ENCODE measurements at regions not wholly inside any gene's neighbourhood (a gene's known extent, or its start where the extent isn't known, plus 50 kb on each side); places are given as distances from the start of the nearest gene placed in this dataset.
"Not testable (repeated sequence)": the region's sequence is repeated elsewhere in the genome, so short reads cannot be mapped to it uniquely, and the experiment has no call there.

- TF ChIP-seq ZFP36 (IDR thresholded peaks at IDR 0.05; ENCODE audit: borderline replicate concordance, partially characterized antibody): no peak
- TF ChIP-seq ZSCAN20 (CRISPR knock-in tag; IDR thresholded peaks at IDR 0.05): no peak
- no peak for TF ChIP-seq NFE2L2 (conservative IDR thresholded peaks at IDR 0.05; ENCODE audit: low read length)
- no peak for TF ChIP-seq HEYL (CRISPR knock-in tag; IDR thresholded peaks at IDR 0.05)
- TF ChIP-seq E2F6 (IDR thresholded peaks at IDR 0.05; ENCODE audit: borderline replicate concordance, low read depth): no peak
Measured at GRCh38 chr6:167403427-167403826, 78.5 kb downstream of the TTLL2 start (continued).

DNA sequence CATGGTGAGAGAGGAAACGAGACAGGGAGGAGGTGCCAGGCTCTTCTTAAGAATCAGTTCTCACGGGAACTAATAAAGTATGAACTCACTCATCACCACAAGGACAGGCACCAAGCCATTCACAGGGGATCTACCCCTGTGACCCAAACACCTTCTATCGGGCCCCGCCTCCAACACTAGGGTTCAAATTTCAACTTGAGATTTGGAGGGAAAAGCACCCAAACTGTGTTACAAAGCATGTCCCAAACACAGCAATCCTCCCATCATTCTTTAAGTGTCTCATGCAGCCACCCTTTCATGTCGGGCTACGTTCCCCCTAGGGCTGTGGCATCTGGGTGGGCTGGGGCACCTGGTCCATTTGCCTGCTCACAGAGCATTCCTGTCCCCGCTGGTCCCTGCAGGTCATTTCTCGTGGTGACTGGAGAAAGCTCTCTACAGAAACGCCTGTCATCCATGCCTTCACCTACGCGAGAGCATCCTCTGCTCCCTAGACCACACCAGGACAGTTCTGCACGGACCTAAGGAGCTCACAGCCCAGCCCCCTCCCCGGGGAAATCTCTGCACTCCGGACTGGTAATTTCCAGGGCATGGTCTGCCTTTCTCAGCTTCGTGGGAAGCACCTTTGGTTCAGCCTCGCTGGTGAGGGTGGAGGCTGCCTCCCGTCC is 79.6 kb downstream of the TTLL2 start:
- DNase-seq (ENCODE audit: low read depth in 1 of 2, low spot score in 1 of 2) (no peak), ATAC-seq (no peak), FAIRE-seq (no peak)
- Histone ChIP-seq H3K27ac (no peak overlapping the region), H3K4me2 (no peak overlapping the region), H3K4me3 (no peak overlapping the region), H3K9me3 (no peaks in the 10 kb centered on the region), H3K4me1 (no peaks in the 10 kb centered on the region)
- CTCF ChIA-PET: interaction anchor here (1.4 kb wide), 1 partner anchor 10 kb away, joined by 4 read pairs; no protein-coding TSS in a partner anchor
- no peak for TF ChIP-seq MAZ (IDR thresholded peaks at IDR 0.05; ENCODE audit: borderline replicate concordance, low read depth, low read length)
- TF ChIP-seq HOXB5 (CRISPR knock-in tag; IDR thresholded peaks at IDR 0.05): no peak
- TF ChIP-seq, protein P1, sequence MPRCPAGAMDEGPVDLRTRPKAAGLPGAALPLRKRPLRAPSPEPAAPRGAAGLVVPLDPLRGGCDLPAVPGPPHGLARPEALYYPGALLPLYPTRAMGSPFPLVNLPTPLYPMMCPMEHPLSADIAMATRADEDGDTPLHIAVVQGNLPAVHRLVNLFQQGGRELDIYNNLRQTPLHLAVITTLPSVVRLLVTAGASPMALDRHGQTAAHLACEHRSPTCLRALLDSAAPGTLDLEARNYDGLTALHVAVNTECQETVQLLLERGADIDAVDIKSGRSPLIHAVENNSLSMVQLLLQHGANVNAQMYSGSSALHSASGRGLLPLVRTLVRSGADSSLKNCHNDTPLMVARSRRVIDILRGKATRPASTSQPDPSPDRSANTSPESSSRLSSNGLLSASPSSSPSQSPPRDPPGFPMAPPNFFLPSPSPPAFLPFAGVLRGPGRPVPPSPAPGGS (IDR thresholded peaks at IDR 0.05): no peak
- TF ChIP-seq ESRRA (IDR thresholded peaks at IDR 0.05; ENCODE audit: borderline replicate concordance, low read length): no peak
- TF ChIP-seq ZC3H11A (IDR thresholded peaks at IDR 0.05): no peak
- TF ChIP-seq POLR2A (IDR thresholded peaks at IDR 0.05; ENCODE audit: low read length): no peak
- TF ChIP-seq NFE2L2 (conservative IDR thresholded peaks at IDR 0.05; ENCODE audit: low read length): no peak
- TF ChIP-seq EHF (CRISPR knock-in tag; IDR thresholded peaks at IDR 0.05): no peak
- WGBS (ENCODE audit: missing lambda C conversion rate): 22% methylated on average over 6 of the region's 17 CpGs
- POLR2A ChIA-PET: no interaction called here

GRCh38 chr6:167405778-167406532 is 81.1 kb downstream of the TTLL2 start:
- H3K4me3 ChIP-seq: no peak overlapping the region
- H3K4me2 ChIP-seq: no peak overlapping the region
- FAIRE-seq (no peak), DNase-seq (ENCODE audit: low read depth in 1 of 2, low spot score in 1 of 2) (no peak), ATAC-seq (no peak)
- TF ChIP-seq HDAC2 (IDR thresholded peaks at IDR 0.05): no peak
- no peak for TF ChIP-seq NFE2L2 (conservative IDR thresholded peaks at IDR 0.05; ENCODE audit: low read length)
- no peak for TF ChIP-seq KDM1A (IDR thresholded peaks at IDR 0.05; ENCODE audit: low read depth)
- TF ChIP-seq ZFP36 (IDR thresholded peaks at IDR 0.05; ENCODE audit: borderline replicate concordance, partially characterized antibody): no peak
- no peak for TF ChIP-seq RAD21 (conservative IDR thresholded peaks at IDR 0.05 in 1 of 2, IDR thresholded peaks at IDR 0.05 in 1 of 2)
- TF ChIP-seq ATOH8 (CRISPR knock-in tag; IDR thresholded peaks at IDR 0.05; ENCODE audit: low read depth): no peak
- TF ChIP-seq GATA3 (IDR thresholded peaks at IDR 0.05; ENCODE audit: borderline replicate concordance): no peak
- TF ChIP-seq ZSCAN20 (CRISPR knock-in tag; IDR thresholded peaks at IDR 0.05): no peak
- TF ChIP-seq ESRRA (IDR thresholded peaks at IDR 0.05; ENCODE audit: borderline replicate concordance, low read length): no peak
- no peak for TF ChIP-seq CBX2 (IDR thresholded peaks at IDR 0.05; ENCODE audit: borderline replicate concordance, low read depth)
- no peak for TF ChIP-seq FOXS1 (CRISPR knock-in tag; IDR thresholded peaks at IDR 0.05)
- H3K4me1 ChIP-seq: no peaks in the 10 kb centered on the region
- POLR2A ChIA-PET: no interaction called here
- WGBS (ENCODE audit: missing lambda C conversion rate): 51% methylated on average over 13 of the region's 14 CpGs
- CTCF ChIA-PET: interaction anchor here (0.6 kb wide), 1 partner anchor 55 kb away, joined by 3 read pairs; no protein-coding TSS in a partner anchor
- H3K27ac ChIP-seq: no peak overlapping the region
- no peaks in the 10 kb centered on the region for H3K9me3 ChIP-seq

- H3K9me3 ChIP-seq; DNase-seq (ENCODE audit: low read depth in 1 of 2, low spot score in 1 of 2); H3K27ac ChIP-seq; H3K4me1 ChIP-seq; ATAC-seq; H3K4me2 ChIP-seq; POLR2A ChIA-PET; CTCF ChIA-PET; H3K4me3 ChIP-seq; FAIRE-seq: not testable (repeated sequence)
- WGBS (ENCODE audit: missing lambda C conversion rate): 50% methylated on average over 10 of the region's 16 CpGs
Measured at GRCh38 chr6:167406533-167407238, 81.8 kb downstream of the TTLL2 start.

Data from A549 (cell line).